Cerebellar cortex (tissue), 1 donor: ENCODE measurements at regions not wholly inside any gene's neighbourhood (a gene's known extent, or its start where the extent isn't known, plus 50 kb on each side); places are given as distances from the start of the nearest gene placed in this dataset.
A peak's percentile ranks its signal among the peaks of the same experiment; 100 is the strongest.

Source experiments
- DNase-seq: peaks from one replicate; pipeline ENCODE4 v3.0.0-alpha.2; 2015; ENCODE audit warnings: low spot score

- DNase-seq: no peak
These were observed 203.5 kb upstream of the GUCY1A2 start for GRCh38 chr11:107221748-107222285.

DNA sequence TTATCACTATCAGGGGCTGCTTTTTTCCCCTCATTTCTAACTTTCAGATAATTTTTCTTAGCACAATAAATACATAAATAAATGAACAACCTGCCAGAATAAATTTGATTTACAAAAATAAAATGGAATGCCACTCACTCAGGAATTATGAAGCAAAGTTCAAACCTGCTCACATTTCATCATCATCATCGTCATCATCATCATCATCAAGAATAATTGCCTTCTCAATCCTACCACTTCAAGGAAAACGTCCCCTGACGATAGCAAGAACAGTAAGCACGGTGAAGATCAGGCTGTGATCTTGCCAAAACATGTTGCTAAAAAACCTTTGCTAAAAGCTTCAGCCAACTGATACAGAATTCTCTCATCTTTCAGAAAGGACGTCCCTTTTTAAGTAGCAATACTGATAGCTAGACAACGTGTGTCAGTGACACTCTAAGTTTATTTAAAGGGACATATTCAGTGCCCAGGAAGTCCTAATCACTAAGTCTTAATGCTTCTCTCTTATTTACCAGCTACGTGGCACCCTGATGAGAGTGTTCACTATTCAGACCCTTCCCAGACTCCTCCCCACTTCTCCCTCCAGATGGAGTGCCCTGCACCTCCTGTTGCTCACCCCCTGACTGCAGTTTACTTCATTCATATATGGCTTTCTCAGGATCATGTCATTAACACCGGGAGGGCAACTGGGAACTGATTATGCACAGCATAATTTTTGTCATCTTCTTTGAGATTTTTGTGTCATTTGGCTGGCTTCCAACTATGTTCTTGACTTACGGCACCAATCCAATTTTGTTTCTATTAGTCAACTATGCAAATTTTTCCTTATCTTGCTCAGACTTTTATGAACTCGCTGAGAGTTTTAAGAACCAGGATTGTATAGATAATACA, 200.1 kb upstream of the GUCY1A2 start:
- DNase-seq: peak; percentile 7

DNA sequence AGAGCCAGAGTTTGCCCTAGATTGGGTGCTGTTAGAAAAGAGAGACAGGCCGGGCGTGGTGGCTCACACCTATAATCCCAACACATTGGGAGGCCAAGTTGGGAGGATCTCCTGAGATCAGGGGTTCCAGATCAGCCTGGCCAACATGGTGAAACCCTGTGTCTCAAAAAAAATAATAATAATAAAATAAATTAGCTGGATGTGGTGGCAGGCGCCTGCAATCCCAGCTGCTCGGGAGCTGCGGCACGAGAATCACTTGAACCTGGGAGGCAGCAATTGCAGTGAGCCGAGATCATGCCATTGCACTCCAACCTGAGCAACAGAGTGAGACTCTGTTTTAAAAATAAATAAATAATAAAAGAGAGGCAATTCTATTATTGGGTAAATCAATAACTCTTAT, 199.2 kb upstream of the GUCY1A2 start:
- DNase-seq: no peak

- DNase-seq: no peak
These were observed 196.7 kb upstream of the GUCY1A2 start for GRCh38 chr11:107215010-107215409.

GRCh38 chr11:107203656-107204055, 185.4 kb upstream of the GUCY1A2 start:
- DNase-seq: no peak

GRCh38 chr11:107202241-107202640, 184.0 kb upstream of the GUCY1A2 start:
- peak; percentile 61 for DNase-seq

DNA sequence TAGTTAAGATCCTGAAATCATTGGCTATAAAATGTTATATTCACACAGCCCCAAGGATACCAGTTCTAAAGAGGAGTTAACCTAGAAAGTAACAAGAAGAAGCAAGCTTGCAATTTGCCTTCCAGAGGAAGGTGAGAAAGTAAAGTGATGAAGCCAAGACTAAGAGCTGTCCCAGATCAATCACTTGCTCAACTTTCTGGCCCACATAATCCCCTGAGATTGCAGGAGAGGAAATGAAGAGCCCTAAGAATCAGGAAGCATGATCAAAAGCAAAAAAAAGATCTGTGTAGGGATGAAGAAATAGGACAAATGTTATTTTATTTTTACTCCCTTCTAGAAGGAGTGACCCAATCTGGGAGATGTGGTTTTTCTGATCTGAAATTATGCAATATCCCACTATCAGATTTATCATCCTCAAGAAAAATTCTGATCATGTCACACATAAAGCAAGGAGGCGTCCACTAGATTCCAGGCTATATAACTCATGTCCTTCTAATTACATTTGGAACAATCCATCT, 180.3 kb upstream of the GUCY1A2 start:
- no peak for DNase-seq

- DNase-seq: no peak
These were observed 179.7 kb upstream of the GUCY1A2 start for GRCh38 chr11:107197932-107198331.

GRCh38 chr11:107196732-107197131, 178.5 kb upstream of the GUCY1A2 start:
- no peak for DNase-seq

- peak; percentile 95 for DNase-seq
These were observed 166.7 kb upstream of the GUCY1A2 start for GRCh38 chr11:107184986-107185385.

- DNase-seq: peak; percentile 88
These were observed 165.7 kb upstream of the GUCY1A2 start for GRCh38 chr11:107183953-107184352.

GRCh38 chr11:107182978-107183377, 164.7 kb upstream of the GUCY1A2 start:
- no peak for DNase-seq

DNA sequence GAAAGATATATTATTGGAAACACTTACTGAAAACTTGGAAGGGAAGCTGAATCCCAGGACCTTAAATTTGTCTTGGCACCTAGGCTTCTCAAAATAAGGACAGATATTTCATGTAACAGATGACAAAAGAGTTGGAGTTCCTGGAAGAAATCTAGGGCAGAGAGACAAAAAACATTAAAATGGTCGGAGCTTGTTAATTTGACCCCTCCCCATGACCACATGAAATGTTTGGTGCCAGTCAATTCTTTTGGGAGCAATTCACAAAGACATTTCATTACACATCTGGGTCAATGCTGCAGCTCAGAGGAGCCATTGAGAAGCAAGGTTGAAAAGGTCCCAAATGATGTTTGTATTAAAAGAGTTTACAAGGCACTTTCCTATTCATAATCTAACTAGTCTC, 162.0 kb upstream of the GUCY1A2 start:
- no peak for DNase-seq

DNA sequence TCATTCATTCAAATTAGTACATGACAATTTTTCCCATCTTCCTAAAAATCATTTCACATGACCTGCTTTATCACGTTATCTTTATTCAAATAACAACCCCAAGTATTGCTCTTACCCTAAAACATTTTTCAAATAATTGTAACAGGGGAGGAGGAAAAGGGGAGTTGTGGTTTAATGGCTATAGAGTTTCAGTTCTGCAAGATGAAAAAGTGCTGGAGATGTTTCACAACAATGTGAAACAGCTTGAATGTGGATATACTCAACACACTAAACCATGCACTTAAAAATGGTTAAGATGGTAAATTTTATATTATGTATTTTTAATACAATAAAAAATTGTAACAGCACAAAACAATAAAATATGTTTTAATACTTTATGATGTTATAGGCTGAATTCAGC, 161.6 kb upstream of the GUCY1A2 start:
- DNase-seq: no peak

DNA sequence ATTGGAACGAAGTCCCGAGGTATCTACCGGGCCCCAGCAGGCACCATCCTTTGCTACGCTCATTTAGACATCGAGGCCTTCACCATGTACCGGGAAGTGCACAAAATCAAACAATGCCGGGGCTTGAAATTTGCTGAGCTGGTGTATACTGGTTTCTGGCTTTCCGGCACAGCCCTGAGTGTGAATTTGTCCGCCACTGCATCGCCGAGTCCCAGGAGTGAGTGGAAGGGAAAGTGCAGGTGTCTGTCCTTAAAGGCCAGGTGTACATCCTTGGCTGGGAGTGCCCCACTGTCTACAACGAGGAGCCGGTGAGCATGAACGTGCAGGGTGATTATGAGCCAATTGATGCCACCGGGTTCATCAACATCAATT, 158.8 kb upstream of the GUCY1A2 start:
- DNase-seq: no peak

DNA sequence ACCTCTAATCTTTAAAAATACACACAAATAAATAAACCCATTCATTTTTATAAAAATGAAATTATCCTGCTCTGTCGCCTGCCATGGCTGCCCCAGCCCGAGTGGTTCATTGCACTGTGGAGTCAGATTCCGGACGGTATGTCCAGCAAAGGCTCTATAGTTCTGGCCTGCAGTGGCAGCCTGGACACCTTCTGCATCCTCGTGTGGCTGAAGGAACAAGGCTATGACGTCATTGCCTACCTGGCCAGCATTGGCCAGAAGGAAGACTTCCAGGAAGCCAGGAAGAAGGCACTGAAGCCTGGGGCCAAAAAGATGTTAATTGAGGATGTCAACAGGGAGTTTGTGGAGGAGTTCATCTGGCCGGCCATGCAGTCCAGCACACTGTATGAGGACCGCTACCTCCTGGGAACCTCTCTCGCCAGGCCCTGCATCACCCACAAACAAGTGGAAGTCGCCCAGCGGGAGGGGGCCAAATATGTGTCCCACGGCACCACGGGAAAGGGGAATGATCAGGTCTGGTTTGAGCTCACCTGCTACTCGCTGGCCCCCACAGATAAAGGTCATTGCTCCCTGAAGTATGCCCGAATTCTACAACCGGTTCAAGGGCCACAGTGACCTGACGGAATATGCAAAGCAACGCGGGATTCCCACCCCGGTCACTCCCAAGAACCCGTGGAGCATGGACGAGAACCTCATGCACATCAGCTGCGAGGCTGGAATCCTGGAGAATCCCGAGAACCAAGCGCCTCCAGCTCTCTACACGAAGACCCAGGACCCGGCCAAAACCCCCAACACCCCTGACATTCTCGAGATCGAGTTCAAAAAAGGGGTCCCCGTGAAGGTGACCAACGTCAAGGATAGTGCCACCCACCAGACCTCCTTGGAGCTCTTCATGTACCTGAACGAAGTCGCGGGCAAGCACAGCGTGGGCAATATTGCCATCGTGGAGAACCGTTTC, 158.2 kb upstream of the GUCY1A2 start:
- no peak for DNase-seq

DNA sequence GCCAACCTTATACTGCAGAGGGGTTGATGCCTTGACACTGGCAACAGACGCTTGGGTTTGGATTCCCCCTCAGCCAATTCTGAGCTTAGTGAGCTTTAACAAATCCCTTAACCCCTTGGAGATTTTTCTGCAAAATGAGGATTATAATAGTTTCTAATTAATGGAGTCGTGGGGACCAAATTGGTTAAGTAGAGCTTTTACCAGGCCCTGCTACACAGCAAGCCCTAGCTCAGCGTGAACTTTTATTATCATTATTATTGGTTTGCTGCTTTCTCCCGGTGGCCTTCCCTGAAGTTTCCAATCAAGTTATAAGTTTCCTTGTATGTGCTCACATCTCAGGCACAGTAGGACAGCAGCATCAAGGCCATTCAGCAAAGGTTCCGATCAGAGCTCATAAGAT, 156.6 kb upstream of the GUCY1A2 start:
- DNase-seq: no peak

DNA sequence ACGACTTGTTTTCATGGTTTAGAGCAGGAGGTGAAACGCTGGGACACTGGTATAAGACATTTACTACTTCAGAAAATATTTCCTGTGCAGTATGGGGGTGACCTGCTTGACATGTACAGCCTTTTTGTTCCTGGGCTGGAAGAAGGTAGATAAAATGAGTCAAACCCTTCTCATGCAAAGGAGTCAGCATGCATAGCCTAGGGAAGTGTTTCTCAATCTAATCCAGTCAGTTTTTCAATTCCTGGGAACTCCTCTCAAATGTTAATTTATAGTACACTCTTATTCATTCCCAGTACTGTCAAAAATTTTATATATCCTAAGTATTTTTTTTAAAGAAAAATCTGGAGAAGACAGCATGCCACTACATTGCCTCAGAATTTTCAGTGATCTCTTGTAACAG, 154.7 kb upstream of the GUCY1A2 start:
- DNase-seq: no peak

- no peak for DNase-seq
These were observed 139.5 kb upstream of the GUCY1A2 start for GRCh38 chr11:107157809-107158187.

DNA sequence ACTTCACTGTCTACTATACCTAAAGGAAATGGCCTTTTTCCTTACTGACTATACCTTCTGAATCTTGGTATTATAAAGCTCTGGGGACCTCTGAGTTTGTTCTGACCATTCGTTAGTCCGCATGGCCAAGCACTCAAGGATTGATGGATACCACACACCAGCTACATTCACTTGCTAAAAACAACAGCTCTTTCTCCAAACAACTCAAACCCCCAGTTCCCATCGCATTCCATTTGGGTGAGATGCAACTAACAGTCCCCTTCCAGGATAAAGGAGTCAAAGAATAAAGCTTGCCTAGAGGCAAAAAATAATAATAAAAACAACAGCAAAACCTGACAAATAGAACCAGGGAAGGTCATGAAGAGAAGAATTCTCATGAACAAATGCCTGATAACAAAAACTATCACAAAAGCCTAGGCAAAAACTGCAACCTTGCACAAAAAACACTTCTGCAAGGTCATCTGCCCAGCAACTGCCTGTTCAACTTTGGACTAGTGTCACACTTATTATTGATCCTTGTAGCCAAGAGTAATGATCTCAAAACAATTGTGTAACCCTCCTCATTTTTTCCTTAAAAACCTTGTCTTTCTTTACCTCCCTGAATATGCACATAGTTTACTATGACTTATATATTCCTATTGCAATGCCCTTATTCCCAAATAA, 139.0 kb upstream of the GUCY1A2 start:
- DNase-seq: no peak

DNA sequence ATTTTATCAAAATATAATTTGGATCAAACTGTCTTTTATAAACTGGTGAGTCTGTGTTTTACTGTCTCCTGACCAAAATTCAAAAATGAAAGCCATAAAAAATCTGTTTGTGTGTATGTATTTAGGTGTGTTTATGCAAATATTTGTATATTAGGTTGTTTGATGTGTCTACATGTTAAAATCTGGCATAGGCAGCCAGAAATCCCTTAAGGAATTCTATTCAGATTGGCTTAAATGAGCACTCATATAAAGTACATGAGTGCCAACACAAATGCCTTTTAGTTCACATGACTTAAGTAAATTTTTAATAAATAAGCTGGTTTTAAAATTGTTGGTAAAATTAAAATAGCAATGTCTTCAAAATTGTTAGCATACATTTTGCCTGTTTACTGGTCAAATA, 133.3 kb upstream of the GUCY1A2 start:
- no peak for DNase-seq

- DNase-seq: no peak
These were observed 132.9 kb upstream of the GUCY1A2 start for GRCh38 chr11:107151158-107151557.
